ENCODE measurements at regions not wholly inside any gene's neighbourhood (a gene's known extent, or its start where the extent isn't known, plus 50 kb on each side); places are given as distances from the start of the nearest gene placed in this dataset.

GRCh38 chr9:2925016-2925415 is 81.1 kb upstream of the PUM3 start:
- DNase-seq: no peak
- H3K36me3 Mint-ChIP-seq (ENCODE audit: unreplicated experiment): no peaks in the 10 kb centered on the region
- no peaks in the 10 kb centered on the region for H3K27me3 Mint-ChIP-seq (ENCODE audit: unreplicated experiment)
- H3K4me1 Mint-ChIP-seq (ENCODE audit: low read depth, unreplicated experiment): peaks cover 11% of the 10 kb centered on the region
- H3K4me3 Mint-ChIP-seq (ENCODE audit: unreplicated experiment): no peak overlapping the region
- no peak for TF ChIP-seq CTCF (IDR thresholded peaks at IDR 0.05; ENCODE audit: partially characterized antibody, unreplicated experiment)
- no peaks in the 10 kb centered on the region for H3K9me3 Mint-ChIP-seq (ENCODE audit: unreplicated experiment)
- no peak overlapping the region for H3K27ac Mint-ChIP-seq (ENCODE audit: unreplicated experiment)

GRCh38 chr9:2924380-2924768 is 80.5 kb upstream of the PUM3 start:
- Mint-ChIP-seq H3K9me3 (ENCODE audit: unreplicated experiment) (no peaks in the 10 kb centered on the region), H3K27me3 (ENCODE audit: unreplicated experiment) (no peaks in the 10 kb centered on the region)
- no peak for TF ChIP-seq CTCF (IDR thresholded peaks at IDR 0.05; ENCODE audit: partially characterized antibody, unreplicated experiment)

GRCh38 chr9:2923766-2924379 is 80.0 kb upstream of the PUM3 start:
- H3K9me3 Mint-ChIP-seq (ENCODE audit: unreplicated experiment): no peaks in the 10 kb centered on the region
- no peak for DNase-seq
- H3K36me3 Mint-ChIP-seq (ENCODE audit: unreplicated experiment): no peaks in the 10 kb centered on the region
- no peak overlapping the region for H3K27ac Mint-ChIP-seq (ENCODE audit: unreplicated experiment)
- no peak for TF ChIP-seq CTCF (IDR thresholded peaks at IDR 0.05; ENCODE audit: partially characterized antibody, unreplicated experiment)
- no peak overlapping the region for H3K4me3 Mint-ChIP-seq (ENCODE audit: unreplicated experiment)
- H3K27me3 Mint-ChIP-seq (ENCODE audit: unreplicated experiment): no peaks in the 10 kb centered on the region
- peaks cover 11% of the 10 kb centered on the region for H3K4me1 Mint-ChIP-seq (ENCODE audit: low read depth, unreplicated experiment)

More at GRCh38 chr9:2924380-2924768, 80.5 kb upstream of the PUM3 start:
- peaks cover 11% of the 10 kb centered on the region for H3K4me1 Mint-ChIP-seq (ENCODE audit: low read depth, unreplicated experiment)
- H3K27ac Mint-ChIP-seq (ENCODE audit: unreplicated experiment): no peak overlapping the region
- no peaks in the 10 kb centered on the region for H3K36me3 Mint-ChIP-seq (ENCODE audit: unreplicated experiment)
- DNase-seq: no peak
- H3K4me3 Mint-ChIP-seq (ENCODE audit: unreplicated experiment): no peak overlapping the region

- Mint-ChIP-seq H3K27me3 (ENCODE audit: unreplicated experiment) (no peaks in the 10 kb centered on the region), H3K36me3 (ENCODE audit: unreplicated experiment) (no peaks in the 10 kb centered on the region), H3K4me3 (ENCODE audit: unreplicated experiment) (no peak overlapping the region), H3K9me3 (ENCODE audit: unreplicated experiment) (no peaks in the 10 kb centered on the region), H3K4me1 (ENCODE audit: low read depth, unreplicated experiment) (peaks cover 11% of the 10 kb centered on the region), H3K27ac (ENCODE audit: unreplicated experiment) (no peak overlapping the region)
- no peak for TF ChIP-seq CTCF (IDR thresholded peaks at IDR 0.05; ENCODE audit: partially characterized antibody, unreplicated experiment)
- DNase-seq: no peak
Observed at GRCh38 chr9:2919347-2919746, 75.5 kb upstream of the PUM3 start.

- DNase-seq: no peak
- TF ChIP-seq CTCF (IDR thresholded peaks at IDR 0.05; ENCODE audit: partially characterized antibody, unreplicated experiment): no peak
- H3K27me3 Mint-ChIP-seq (ENCODE audit: unreplicated experiment): no peaks in the 10 kb centered on the region
- no peak overlapping the region for H3K4me3 Mint-ChIP-seq (ENCODE audit: unreplicated experiment)
- no peak overlapping the region for H3K27ac Mint-ChIP-seq (ENCODE audit: unreplicated experiment)
- no peaks in the 10 kb centered on the region for H3K36me3 Mint-ChIP-seq (ENCODE audit: unreplicated experiment)
- H3K4me1 Mint-ChIP-seq (ENCODE audit: low read depth, unreplicated experiment): no peaks in the 10 kb centered on the region
- H3K9me3 Mint-ChIP-seq (ENCODE audit: unreplicated experiment): no peaks in the 10 kb centered on the region
Observed at GRCh38 chr9:2916382-2916985, 72.6 kb upstream of the PUM3 start.
